Transverse colon (tissue), 4 donors: ENCODE measurements at regions not wholly inside any gene's neighbourhood (a gene's known extent, or its start where the extent isn't known, plus 50 kb on each side); places are given as distances from the start of the nearest gene placed in this dataset.

Experiments
- DNase-seq: peaks from one replicate; pipeline ENCODE4 v3.0.0-alpha.2; 2019
- H3K27ac ChIP-seq, 4 donors: fragments of 200-600 bp; sonication (generic); 2 replicates each; pipeline ENCODE4 v1.5.1; 2016 to 2018; ENCODE audit warnings: inconsistent platforms in 4 of 4
- H3K27me3 ChIP-seq: fragments of 200-600 bp; sonication (generic); 2 replicates; pipeline ENCODE4 v1.5.1; 2017; ENCODE audit warnings: inconsistent platforms
- H3K36me3 ChIP-seq, 4 donors: fragments of 200-600 bp; sonication (generic); 2 replicates each; pipeline ENCODE4 v1.5.1; 2017 to 2019; ENCODE audit warnings: inconsistent platforms in 4 of 4
- H3K4me1 ChIP-seq, 4 donors: fragments of 200-600 bp; sonication (generic); 2 replicates each; pipeline ENCODE4 v1.5.1; 2017 to 2020; ENCODE audit warnings: inconsistent platforms in 4 of 4
- H3K4me3 ChIP-seq, 4 donors: fragments of 200-600 bp; sonication (generic); 1 replicate in 1 of 4; 2 replicates in 3 of 4; pipeline versions ENCODE4 v1.5.1 to v1.6.1; 2017 to 2019; ENCODE audit warnings: inconsistent platforms in 4 of 4
- H3K9me3 ChIP-seq, 2 donors: fragments of 200-600 bp; sonication (generic); 2 replicates each; pipeline ENCODE4 v1.5.1; 2017 to 2019; ENCODE audit warnings: inconsistent platforms in 2 of 2
- CTCF ChIP-seq, 5 experiments: fragments of 200-600 bp in 3 of 5; fragments of 450-650 bp in 2 of 5; sonication (generic) in 3 of 5; IDR thresholded peaks; 1 replicate in 2 of 5; 2 replicates in 3 of 5; pipeline ENCODE4 v1.5.1; 2016 to 2017; ENCODE audit warnings: antibody characterized with exemption in 5 of 5, inconsistent platforms in 3 of 5, mild to moderate bottlenecking in 2 of 5, moderate library complexity in 1 of 5
- EP300 ChIP-seq: sonication (generic); formaldehyde crosslinking; IDR thresholded peaks from one replicate; pipeline ENCODE4 v1.6.1; 2017; ENCODE audit warnings: antibody characterized with exemption, low read depth
- POLR2A ChIP-seq: fragments of 450-650 bp; IDR thresholded peaks from one replicate; pipeline ENCODE4 v1.6.1; 2016; ENCODE audit warnings: antibody characterized with exemption, mild to moderate bottlenecking, moderate library complexity
- POLR2AphosphoS5 ChIP-seq, 3 donors: sonication (generic); formaldehyde crosslinking; IDR thresholded peaks; one replicate each; pipeline ENCODE4 v1.6.1; 2016; ENCODE audit warnings: antibody characterized with exemption in 3 of 3
- WGBS, 2 donors: methylation state at CpG; one replicate each; pipeline ENCODE4 v1.1.5; 2018; ENCODE audit warnings: low coverage in 1 of 2; 5-methylcytosine and 5-hydroxymethylcytosine counted together
- in situ Hi-C, 4 donors: fragments of 200-750 bp; cut with MboI; loops; one replicate each; pipeline versions ENCODE4 v1.15.0 to v1.15.1; 2017; ENCODE audit warnings: low sequenced_read_pairs in 3 of 4, low pct_ligation_motif_present in 1 of 4, low pct_unique_long_range_greater_than_20kb in 1 of 4
- intact Hi-C: fragments of 100-400 bp; cut with DNase I; formaldehyde crosslinking; loops from one replicate; pipeline ENCODE4 v1.15.1; 2023; ENCODE audit warnings: low total_unique reads

- TF ChIP-seq CTCF (IDR thresholded peaks at IDR 0.05) (no peak), POLR2AphosphoS5 (IDR thresholded peaks at IDR 0.05) (no peak), EP300 (no peak), POLR2A (no peak)
- Histone ChIP-seq H3K27ac (no peak overlapping the region), H3K4me3 (no peak overlapping the region), H3K4me1 (no peaks in the 10 kb centered on the region), H3K36me3 (no peaks in the 10 kb centered on the region), H3K27me3 (no peaks in the 10 kb centered on the region), H3K9me3 (no peaks in the 10 kb centered on the region)
- intact Hi-C loops: loop anchor here (1.0 kb wide), 1 partner anchor 18 kb away; no protein-coding TSS in a partner anchor
- DNase-seq: no peak
- in situ Hi-C loops: no loop called here
- 79 to 100% methylated on average over 2 to 3 of the region's 3 CpGs for WGBS, 2 donors
These were observed 413.6 kb downstream of the ELAVL2 start for GRCh38 chr9:23412458-23412857.

- no peak overlapping the region for H3K4me3 ChIP-seq
- H3K36me3 ChIP-seq: no peaks in the 10 kb centered on the region
- intact Hi-C loops: no loop called here
- no peak overlapping the region for H3K27ac ChIP-seq
- DNase-seq: no peak
- H3K9me3 ChIP-seq: no peaks in the 10 kb centered on the region
- no peak for TF ChIP-seq POLR2A
- TF ChIP-seq CTCF (IDR thresholded peaks at IDR 0.05): no peak
- no peak for TF ChIP-seq EP300
- no peak for TF ChIP-seq POLR2AphosphoS5 (IDR thresholded peaks at IDR 0.05)
- H3K27me3 ChIP-seq: no peaks in the 10 kb centered on the region
- no peaks in the 10 kb centered on the region for H3K4me1 ChIP-seq
- 84 to 85% methylated on average over 2 of the region's 2 CpGs for WGBS, 2 donors
- in situ Hi-C loops: no loop called here
These were observed 412.5 kb downstream of the ELAVL2 start for GRCh38 chr9:23413541-23413940.

- in situ Hi-C loops: no loop called here
- no peaks in the 10 kb centered on the region for H3K36me3 ChIP-seq
- TF ChIP-seq POLR2AphosphoS5 (IDR thresholded peaks at IDR 0.05): no peak
- no peak for TF ChIP-seq CTCF (IDR thresholded peaks at IDR 0.05)
- TF ChIP-seq POLR2A: no peak
- no peak for TF ChIP-seq EP300
- H3K27ac ChIP-seq: no peak overlapping the region
- intact Hi-C loops: no loop called here
- H3K4me3 ChIP-seq: no peak overlapping the region
- 85 to 92% methylated on average over 6 of the region's 6 CpGs for WGBS, 2 donors
- no peaks in the 10 kb centered on the region for H3K27me3 ChIP-seq
- H3K4me1 ChIP-seq: no peaks in the 10 kb centered on the region
- no peaks in the 10 kb centered on the region for H3K9me3 ChIP-seq
- no peak for DNase-seq
These were observed 402.0 kb downstream of the ELAVL2 start for GRCh38 chr9:23423999-23424398.

- DNase-seq: no peak
- Histone ChIP-seq H3K27ac (no peak overlapping the region), H3K4me3 (no peak overlapping the region), H3K9me3 (no peaks in the 10 kb centered on the region), H3K36me3 (no peaks in the 10 kb centered on the region), H3K4me1 (no peaks in the 10 kb centered on the region), H3K27me3 (no peaks in the 10 kb centered on the region)
- intact Hi-C loops (no loop called here), in situ Hi-C loops (no loop called here)
- TF ChIP-seq POLR2AphosphoS5 (IDR thresholded peaks at IDR 0.05): no peak
- no peak for TF ChIP-seq POLR2A
- TF ChIP-seq CTCF (IDR thresholded peaks at IDR 0.05): no peak
- TF ChIP-seq EP300: no peak
- WGBS, 2 donors: 80 to 91% methylated on average over 1 of the region's 1 CpG
These were observed 399.9 kb downstream of the ELAVL2 start for GRCh38 chr9:23426144-23426543.
